OCI-LY7 (cell line): ENCODE measurements at regions not wholly inside any gene's neighbourhood (a gene's known extent, or its start where the extent isn't known, plus 50 kb on each side); places are given as distances from the start of the nearest gene placed in this dataset.

Source experiments
- CTCF ChIP-seq: fragments of 200-600 bp; sonication (generic); conservative IDR thresholded peaks from 2 replicates; pipeline ENCODE4 v1.5.1; 2014; ENCODE audit warnings: mild to moderate bottlenecking, antibody characterized with exemption, low read length, moderate library complexity, mixed read lengths
- EZH2phosphoT487 ChIP-seq: fragments of 200-600 bp; sonication (generic); IDR thresholded peaks from 2 replicates; pipeline ENCODE4 v1.6.1; 2018; ENCODE audit warnings: low read depth, borderline replicate concordance, mild to moderate bottlenecking, mixed run types, antibody characterized with exemption, low read length, moderate library complexity, mixed read lengths

- TF ChIP-seq CTCF (no peak), EZH2phosphoT487 (no peak)
These were observed 655.2 kb downstream of the EPHA4 start for GRCh38 chr2:220916931-220917330.
